HG03354 (cell line): ENCODE measurements at regions not wholly inside any gene's neighbourhood (a gene's known extent, or its start where the extent isn't known, plus 50 kb on each side); places are given as distances from the start of the nearest gene placed in this dataset.
"Not testable (repeated sequence)": the region's sequence is repeated elsewhere in the genome, so short reads cannot be mapped to it uniquely, and the experiment has no call there.

Experiments
- ATAC-seq: cut with Tn5 transposase; IDR thresholded peaks from one replicate; pipeline ENCODE4 v1.9.1; 2021; ENCODE audit warnings: mild to moderate bottlenecking; ENCODE audit not compliant: unreplicated experiment, poor library complexity, severe bottlenecking

DNA sequence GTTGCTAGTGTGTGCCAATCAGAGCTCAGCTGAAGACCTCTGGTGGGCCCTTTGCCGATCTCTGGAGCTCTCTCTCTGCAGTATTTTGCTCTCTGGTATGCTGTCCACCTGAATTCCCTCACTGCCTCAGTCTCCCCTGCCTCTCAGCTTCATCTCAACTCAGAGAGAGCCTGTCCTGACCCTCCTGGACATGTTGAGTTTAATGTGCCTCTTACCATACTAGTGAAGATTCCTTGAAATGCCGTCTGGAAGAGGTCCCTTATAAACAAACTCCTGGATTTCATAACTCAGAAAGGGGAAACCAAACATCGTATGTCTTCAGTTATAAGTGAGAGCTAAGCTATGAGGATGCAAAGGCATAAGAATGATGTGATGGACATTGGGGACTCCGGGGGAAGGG is 231.1 kb upstream of the ZNF217 start:
- ATAC-seq = no peak

DNA sequence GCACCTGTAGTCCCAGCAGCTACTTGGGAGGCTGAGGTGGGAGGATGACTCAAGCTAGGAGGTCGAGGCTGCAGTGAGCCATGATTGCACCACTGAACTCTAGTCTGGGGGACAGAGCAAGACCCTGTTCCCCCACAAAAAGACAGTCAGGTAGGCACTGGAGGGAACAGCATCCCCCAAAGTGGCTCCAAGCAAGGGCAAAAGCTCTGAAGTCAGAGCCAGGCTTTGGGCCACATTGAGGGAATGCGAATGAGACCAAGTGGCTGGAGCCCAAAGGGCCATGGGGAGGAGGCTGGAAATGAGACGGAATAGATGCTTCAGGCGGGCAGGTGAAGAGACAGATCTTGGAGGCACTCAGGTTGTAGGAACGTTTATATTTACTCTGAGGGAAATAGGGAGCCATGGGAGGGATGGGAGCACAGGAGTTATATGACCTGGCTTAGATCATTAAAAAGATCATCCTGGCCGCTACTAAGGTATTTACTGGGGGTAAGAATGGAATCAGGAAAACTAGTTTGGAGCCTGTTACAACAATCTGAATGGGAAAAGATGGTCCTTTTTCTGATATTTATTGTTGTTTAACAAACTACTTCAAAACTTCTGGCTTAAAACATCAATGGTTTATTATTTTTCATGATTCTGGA is 229.6 kb upstream of the ZNF217 start:
- no peak for ATAC-seq

DNA sequence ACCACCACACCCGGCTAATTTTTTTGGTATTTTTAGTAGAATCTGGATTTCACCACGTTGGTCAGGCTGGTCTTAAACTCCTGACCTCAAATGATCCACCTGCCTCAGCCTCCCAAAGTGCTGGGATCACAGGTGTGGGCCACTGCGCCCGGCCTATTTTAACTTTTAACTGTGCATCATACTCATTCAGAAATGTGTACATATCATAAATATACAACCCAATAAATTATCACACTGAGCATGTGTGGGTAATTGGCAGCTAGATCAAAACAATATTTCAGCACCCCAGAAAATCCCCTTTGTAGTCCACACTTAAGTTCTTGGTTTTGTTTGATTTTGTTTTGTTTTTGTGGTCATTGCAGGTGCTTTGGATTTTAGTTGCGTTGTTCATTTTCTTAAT is 228.9 kb upstream of the ZNF217 start:
- ATAC-seq = no peak

DNA sequence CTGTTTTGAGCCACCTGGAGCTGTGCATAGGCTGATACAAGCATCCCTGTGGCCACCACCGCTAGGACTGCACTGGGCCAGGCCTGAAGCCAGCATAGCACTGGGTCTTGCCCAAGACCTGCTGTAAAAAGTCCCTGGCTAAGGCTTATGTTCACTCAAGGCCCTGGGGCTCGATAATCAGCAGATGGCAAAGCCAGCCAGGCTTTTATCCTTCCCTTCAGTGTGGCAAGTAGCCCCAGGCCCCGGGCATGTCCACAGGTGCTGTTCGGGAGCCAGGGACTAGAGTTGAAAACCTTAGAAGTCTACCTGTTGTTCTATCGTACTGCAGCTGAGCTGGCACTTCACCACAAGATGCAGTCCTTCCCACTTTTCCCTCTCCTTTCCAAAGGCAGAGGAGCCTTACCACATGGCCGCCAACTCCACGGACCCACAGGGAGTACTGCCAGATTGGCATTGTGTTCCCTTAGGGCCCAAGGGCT is 226.4 kb upstream of the ZNF217 start:
- no peak for ATAC-seq

DNA sequence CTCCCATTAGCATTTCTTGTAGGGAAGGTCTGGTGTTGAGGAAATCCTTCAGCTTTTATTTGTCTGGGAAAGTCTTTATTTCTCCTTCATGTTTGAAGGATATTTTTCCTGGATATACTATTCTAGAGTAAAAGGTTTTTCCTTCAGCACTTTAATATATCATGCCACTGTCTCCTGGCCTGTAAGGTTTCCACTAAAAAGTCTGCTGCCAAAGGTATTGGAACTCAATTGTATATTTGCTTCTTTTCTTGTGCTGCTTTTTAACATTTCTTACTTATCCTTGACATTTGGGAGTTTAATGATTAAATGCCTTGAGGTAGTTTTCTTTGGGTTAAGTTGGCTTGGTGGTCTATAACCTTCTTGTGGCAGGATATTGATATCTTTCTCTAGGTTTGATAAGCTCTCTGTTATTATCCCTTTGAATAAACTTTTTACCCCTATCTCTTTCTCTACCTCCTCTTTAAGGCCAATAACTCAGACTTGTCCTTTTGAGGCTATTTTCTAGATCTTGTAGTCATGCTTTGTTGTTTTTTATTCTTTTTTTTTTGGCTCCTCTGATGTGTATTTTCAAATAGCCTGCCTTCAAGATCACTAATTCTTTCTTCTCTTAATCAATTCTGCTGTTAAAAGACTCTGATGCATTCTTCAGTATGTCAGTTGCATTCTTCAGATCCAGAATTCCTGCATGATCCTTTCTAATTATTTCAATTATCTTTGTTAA is 225.0 kb upstream of the ZNF217 start:
- ATAC-seq = no peak

DNA sequence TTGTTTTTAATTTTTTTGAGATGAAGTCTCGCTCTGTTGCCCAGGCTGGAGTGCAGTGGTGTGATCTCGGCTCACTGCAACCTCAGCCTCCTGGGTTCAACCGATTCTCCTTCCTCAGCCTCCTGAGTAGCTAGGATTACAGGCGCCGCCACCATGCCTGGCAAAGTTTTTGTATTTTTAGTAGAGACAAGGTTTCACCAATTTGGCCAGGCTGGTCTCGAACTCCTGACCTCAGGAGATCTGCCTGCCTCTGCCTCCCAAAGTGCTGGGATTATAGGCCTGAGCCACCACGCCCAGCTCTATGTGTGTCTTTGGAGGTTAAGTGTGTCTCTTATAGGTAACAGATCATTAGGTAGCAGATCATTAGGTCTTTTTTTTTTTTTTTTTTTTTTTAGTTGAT is 223.9 kb upstream of the ZNF217 start:
- ATAC-seq = not testable (repeated sequence)

DNA sequence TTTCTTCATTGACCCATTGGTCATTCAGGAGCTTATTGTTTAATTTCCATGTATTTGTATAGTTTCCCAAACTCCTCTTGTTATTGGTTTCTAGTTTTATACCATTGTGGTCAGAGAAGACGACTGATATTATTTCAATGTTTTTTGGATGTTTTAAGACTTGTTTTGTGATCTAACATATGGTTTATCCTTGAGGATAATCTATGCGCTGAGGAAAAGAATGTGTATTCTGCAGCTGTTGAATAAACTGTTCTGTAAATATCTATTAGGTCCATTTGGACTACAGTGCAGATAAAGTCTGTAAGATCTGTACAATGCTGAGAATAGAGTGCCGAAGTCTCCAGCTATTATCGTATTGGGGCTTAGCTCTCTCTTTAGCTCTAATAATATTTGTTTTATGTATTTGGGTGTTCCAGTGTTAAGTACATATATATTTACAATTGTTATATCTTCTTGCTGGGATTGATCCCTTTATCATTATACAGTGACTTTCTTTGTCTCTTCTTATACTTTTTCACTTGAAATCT is 223.3 kb upstream of the ZNF217 start:
- no peak for ATAC-seq

DNA sequence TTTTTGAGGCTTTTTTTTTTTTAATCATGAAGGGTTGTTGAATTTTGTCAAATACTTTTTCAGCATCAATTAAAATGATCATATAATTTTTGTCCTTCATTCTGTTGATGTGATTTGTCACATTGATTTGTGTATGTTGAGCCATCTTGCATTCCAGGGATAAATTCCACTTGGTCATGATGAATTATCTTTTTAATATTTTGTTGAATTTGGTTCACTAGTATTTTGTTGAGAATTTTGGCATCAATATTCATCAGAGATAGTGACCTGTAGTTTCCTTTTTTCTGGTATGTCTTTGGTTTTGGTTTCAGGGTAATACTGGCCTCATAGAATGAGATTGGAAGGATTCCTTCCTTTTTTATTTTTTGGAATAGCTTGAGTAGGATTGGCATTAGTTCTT is 221.9 kb upstream of the ZNF217 start:
- no peak for ATAC-seq

DNA sequence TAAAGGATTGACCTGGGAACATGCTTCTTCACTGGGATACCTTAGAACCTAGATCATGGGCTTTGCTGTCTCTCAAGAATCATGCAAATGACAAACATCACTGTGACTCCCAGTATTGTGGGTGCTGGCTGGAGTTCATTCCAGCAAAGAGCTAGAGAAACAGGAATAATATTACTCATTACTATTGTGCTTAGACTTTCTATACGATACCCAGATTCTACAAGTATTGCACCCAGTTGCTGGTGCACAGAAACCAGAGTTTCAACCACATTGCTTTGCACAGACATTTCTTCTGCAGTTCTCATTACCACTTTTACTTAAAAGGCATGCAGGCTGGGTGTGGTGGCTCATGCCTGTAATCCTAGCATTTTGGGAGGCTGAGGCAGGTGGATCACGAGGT is 220.4 kb upstream of the ZNF217 start:
- no peak for ATAC-seq

DNA sequence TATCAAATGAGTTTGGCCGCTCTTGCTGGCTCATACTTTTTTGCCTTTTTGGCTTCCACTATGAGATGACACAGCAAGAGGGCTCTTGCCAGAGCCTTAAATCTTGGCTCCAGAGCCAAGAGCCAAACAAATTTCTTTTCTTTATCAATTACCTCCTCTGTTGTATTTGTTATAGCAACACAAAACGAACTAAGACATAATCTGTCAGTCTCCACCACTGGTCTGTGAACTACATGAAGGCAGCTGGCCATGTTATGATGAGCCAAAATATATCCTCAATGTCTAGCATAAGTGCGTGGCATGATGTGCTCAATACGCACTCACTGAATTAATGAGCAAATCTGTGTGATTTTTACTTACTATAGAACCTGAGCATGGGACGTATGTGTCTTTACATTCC is 220.0 kb upstream of the ZNF217 start:
- no peak for ATAC-seq

DNA sequence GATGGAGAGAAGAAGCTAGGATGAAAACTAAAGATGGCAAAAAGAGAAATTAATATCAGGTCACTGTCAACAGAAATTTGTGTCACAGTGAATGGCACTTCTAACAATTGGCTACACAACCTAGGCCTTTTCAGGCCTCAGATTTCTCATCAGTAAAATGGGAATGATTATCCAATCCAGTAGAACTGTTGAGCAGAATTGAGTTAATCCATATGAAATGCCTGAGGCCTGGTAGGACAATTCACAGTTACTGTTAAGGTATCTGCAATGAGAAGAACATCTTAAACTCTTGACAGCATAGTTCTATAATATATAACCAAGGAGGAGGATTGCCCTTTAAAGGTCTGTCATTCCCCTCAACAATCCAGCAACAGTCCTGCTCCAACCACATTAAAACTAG is 217.9 kb upstream of the ZNF217 start:
- ATAC-seq = no peak

DNA sequence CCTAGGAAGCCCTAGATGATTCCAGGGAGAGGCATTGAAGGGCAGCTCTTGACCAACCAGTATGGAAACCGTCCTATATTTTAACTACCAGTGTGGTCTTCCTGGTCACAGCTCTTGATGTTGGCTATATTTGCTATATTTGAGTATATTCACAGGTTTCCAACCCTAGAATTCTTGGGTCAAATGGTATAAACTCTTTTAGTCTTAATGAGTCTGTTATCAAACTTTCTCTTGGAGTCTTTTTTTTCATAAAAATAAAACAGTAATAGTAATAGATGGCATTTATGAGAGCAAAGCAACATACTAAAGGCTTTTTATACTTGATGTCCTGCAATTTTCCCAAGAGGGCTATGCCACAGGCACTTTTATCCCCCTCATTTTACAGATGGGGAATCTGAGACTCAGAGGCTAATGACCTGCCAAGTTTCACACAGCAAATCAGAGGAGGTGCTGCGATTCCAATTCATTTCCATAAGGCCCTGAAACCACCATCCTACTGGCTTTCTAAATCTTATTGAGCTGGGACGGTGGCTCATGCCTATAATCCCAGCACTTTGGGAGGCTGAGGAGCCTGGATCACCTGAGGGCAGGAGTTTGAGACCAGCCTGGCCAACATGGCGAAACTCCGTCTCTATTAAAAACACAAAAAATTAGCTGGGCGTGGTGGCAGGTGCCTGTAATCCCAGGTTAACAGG is 217.2 kb upstream of the ZNF217 start:
- ATAC-seq = no peak

DNA sequence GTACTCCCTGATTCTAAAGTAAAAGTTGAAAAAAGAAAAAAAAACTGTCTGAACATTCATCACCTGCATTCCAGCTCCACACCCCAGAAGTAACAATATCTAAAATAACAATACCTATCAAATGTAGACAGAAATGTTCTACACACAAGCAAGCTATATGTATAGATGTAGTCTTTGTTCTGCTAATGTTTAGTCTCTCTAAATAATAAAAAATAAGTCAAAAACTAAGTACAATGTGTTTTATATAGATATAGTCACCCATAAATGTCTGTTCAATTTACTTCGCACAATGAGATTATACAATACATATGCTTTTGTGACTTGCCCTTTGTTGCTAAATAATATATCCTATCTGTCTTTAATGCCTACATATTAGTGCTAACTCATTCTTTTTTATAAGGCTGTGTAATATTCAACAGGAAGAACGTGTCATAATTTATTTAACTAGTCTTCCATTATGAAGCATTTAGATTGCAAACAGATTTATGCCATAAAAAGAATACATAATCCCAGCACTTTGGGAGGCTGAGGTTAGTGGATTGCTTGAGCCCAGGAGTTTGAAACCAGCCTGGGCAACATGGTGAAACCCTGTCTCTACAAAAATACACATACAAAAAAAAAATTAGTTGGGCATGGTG is 216.2 kb upstream of the ZNF217 start:
- ATAC-seq = no peak

DNA sequence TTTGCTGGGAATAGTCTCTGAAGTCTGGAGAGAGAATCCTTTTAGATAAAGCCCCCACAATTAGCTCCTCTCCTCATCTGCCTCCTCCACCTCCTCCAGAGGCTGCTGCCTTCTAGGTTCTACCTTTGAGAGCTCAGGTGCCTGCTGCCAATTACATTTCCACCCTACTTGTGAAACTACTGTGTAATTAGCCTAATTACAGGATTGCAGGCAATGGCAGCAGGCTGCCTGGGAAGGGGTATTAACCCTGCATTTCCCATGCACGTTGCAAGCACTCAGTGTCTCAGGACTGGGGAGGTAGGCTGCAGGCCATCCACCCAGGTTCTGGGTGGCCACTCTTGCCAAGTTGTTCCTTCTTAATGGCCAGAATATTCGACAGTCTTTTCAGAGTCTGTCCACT is 215.6 kb upstream of the ZNF217 start:
- no peak for ATAC-seq

DNA sequence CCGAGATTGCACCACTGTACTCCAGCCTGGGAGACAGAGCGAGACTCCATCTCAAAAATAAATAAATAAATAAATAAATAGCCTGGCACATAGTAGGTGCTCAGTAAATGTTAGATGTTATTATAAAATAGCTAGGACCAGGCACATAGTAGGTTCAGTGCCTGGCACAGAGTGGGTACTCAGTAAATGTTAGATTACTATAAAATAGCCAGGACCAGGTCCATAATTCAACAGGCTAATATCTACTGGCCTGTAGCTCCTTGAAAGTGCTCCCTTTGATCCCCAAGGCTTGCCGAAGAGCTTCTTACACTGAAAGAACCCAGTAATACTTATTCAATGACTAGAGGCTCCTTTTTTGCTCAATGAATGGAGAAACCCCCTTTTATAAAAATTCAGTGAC is 215.1 kb upstream of the ZNF217 start:
- no peak for ATAC-seq

DNA sequence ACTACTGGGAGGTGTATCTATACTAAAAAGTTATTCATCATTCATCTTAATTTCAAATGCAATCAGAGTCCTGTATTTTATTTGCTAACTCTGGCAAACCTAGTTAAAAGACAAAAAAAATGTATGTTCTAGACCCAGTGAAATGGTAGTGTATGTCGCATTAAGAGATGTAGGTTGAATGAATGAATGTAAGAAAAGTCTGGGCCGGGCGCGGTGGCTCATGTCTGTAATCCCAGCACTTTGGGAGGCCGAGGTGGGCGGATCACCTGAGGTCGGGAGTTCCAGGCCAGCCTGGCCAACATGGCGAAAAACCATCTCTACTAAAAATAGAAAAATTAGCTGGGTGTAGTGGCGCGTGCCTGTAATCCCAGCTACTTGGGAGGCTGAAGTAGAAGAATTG is 214.7 kb upstream of the ZNF217 start:
- ATAC-seq = not testable (repeated sequence)

DNA sequence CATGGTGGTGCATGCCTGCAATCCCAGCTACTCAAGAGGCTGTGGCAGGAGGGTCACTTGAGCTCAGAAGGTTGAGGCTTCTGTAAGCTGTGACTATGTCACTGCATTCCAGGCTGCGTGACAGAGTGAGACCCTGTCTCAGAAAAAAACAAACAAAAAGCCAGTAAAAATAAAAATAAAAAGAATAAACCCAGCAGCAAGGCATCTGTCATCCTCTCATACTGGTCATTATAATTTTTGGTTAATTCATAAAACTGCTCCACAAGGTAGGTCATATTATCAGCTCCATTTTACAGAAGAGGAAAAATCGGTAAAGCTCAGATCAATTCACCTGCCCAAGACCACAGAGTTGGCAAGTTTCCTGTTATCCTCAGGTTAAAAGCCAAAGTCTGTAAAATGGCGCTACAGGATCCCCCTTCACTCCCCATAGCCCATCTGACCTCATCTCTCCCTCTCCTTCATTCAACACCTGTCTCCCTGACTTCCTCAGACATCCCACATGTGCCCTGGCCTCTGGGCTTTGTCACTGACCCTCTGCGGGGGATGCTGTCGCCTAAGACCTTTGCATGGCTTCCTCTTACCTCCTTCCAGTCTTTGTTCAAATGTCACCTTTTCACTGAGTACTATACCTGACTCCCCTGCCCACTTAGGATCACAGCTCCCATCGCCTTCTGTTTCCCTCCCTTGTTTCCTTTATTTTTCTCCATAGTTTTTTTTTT is 213.2 kb upstream of the ZNF217 start:
- no peak for ATAC-seq

DNA sequence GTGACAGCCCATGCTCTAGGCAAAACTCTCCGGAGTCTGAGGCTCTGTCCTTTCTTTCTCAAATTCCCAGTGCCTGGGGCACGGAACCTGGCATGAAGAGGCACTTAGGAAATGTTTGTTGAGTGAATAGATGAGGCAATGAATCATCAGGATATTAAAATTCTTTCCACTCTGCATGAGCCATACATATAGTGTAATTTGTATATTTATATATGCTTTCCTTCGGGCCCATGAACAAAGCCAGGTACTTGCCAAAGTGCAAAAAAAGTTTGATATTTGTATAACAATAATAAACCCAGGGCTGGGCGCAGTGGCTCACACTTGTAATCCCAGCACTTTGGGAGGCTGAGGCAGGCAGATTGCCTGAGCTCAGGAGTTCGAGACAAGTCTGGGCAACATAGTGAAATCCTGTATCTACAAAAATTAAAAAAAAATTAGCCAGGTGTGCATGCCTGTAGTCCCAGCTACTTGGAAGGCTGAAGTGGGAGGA is 212.3 kb upstream of the ZNF217 start:
- ATAC-seq = no peak
